ENCODE measurements at regions not wholly inside any gene's neighbourhood (a gene's known extent, or its start where the extent isn't known, plus 50 kb on each side); places are given as distances from the start of the nearest gene placed in this dataset.

DNA sequence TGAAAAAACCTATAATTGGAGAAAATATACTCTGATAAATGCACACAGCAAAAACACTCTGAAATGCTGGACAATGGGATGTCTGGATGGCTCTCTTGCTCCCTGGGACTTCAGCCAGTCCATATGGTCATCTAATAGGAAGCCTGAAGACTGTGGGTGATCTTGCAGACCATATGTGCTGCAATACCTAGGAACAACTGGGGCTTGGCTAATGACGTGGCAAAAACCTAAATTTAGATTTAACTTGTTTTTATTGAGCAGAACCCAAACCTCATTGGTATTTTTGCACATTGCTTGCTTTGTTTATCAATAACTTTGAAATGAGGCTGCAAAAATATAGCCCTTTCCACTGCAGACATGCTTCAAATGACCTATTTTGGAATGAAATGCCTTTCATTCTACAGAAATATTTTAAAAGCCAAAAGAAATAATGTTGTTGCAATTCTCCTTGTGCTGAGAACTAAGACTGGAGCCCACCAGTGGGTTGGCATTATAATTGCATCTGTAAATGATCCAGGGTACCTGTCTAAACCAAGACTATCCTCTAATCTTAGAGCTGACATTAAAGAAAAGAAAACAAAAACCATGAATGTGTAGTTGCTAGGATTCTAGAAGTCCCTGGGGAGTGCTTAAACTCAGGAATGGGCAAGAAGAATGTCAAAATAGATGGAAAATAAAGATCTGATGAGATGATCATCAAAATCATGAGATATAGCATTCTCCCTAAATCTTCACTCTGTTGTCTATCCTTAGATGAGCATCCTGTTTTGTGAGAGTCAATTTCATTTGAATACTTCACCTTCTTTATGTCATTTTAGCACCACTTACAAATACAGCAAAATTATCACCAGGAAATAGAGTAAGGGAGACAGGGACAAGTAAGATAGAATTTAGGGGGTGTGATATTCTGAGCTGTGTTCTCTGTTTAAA is 152.1 kb upstream of the RIMS1 start:
- TF ChIP-seq CTCF (conservative IDR thresholded peaks at IDR 0.05; ENCODE audit: low read length): no peak
- TF ChIP-seq EZH2phosphoT487 (IDR thresholded peaks at IDR 0.05; ENCODE audit: borderline replicate concordance): no peak

Data from Loucy (cell line).